H9 (cell line): ENCODE measurements at regions not wholly inside any gene's neighbourhood (a gene's known extent, or its start where the extent isn't known, plus 50 kb on each side); places are given as distances from the start of the nearest gene placed in this dataset.

Experiments
- DNase-seq: peaks from one replicate; pipeline ENCODE4 v3.0.0-alpha.2; 2017
- H2AFZ ChIP-seq: one replicate; pipeline ENCODE4 v1.6.1; 2013; ENCODE audit warnings: mild to moderate bottlenecking, low read length, control low read depth, moderate library complexity
- H2AK5ac ChIP-seq: 2 replicates; pipeline ENCODE4 v1.6.1; 2013; ENCODE audit warnings: low read length, control low read depth, mixed read lengths; ENCODE audit not compliant: insufficient read length
- H2BK120ac ChIP-seq: one replicate; pipeline ENCODE4 v1.6.1; 2013; ENCODE audit warnings: low read depth, mild to moderate bottlenecking, low read length, control low read depth, inconsistent platforms; ENCODE audit not compliant: poor library complexity, severe bottlenecking
- H2BK12ac ChIP-seq: 2 replicates; pipeline ENCODE4 v1.6.1; 2013; ENCODE audit warnings: low read length, control low read depth, mixed read lengths, low read depth; ENCODE audit not compliant: insufficient read length
- H2BK15ac ChIP-seq: 2 replicates; pipeline ENCODE4 v1.6.1; 2013; ENCODE audit warnings: low read depth, low read length, control low read depth
- H2BK20ac ChIP-seq: one replicate; pipeline ENCODE4 v1.6.1; 2013; ENCODE audit warnings: low read depth, mild to moderate bottlenecking, low read length, control low read depth, inconsistent platforms; ENCODE audit not compliant: poor library complexity, severe bottlenecking
- H2BK5ac ChIP-seq: 2 replicates; pipeline ENCODE4 v1.6.1; 2013; ENCODE audit warnings: low read length, control low read depth, mixed read lengths; ENCODE audit not compliant: insufficient read length
- H3K14ac ChIP-seq: 2 replicates; pipeline ENCODE4 v1.6.1; 2013; ENCODE audit warnings: low read length, control low read depth; ENCODE audit not compliant: insufficient read depth
- H3K18ac ChIP-seq: 2 replicates; pipeline ENCODE4 v1.6.1; 2013; ENCODE audit warnings: low read depth, mild to moderate bottlenecking, mixed read lengths, low read length, control low read depth; ENCODE audit not compliant: insufficient read length
- H3K23ac ChIP-seq: 2 replicates; pipeline ENCODE4 v1.6.1; 2013; ENCODE audit warnings: low read length, control low read depth, mixed read lengths, low read depth; ENCODE audit not compliant: insufficient read length
- H3K23me2 ChIP-seq: 2 replicates; pipeline ENCODE4 v1.6.1; 2013; ENCODE audit warnings: low read depth, mild to moderate bottlenecking, mixed read lengths, low read length, control low read depth; ENCODE audit not compliant: insufficient read length, poor library complexity, severe bottlenecking
- H3K27ac ChIP-seq: 2 replicates; pipeline ENCODE4 v1.5.1; 2013; ENCODE audit warnings: low read length, control low read depth, mixed read lengths, low read depth; ENCODE audit not compliant: insufficient read length
- H3K27me3 ChIP-seq: 2 replicates; pipeline ENCODE4 v1.6.1; 2013; ENCODE audit warnings: low read length, control low read depth, inconsistent platforms; ENCODE audit not compliant: insufficient read depth
- H3K4ac ChIP-seq: 2 replicates; pipeline ENCODE4 v1.6.1; 2013; ENCODE audit warnings: low read depth, mild to moderate bottlenecking, control low read depth, inconsistent platforms, low read length, moderate library complexity
- H3K4me1 ChIP-seq: 2 replicates; pipeline ENCODE4 v1.6.1; 2013; ENCODE audit warnings: low read length, control low read depth, inconsistent platforms; ENCODE audit not compliant: insufficient read depth
- H3K4me2 ChIP-seq: 2 replicates; pipeline ENCODE4 v1.6.1; 2013; ENCODE audit warnings: low read length, control low read depth, mixed read lengths; ENCODE audit not compliant: insufficient read length, insufficient read depth
- H3K56ac ChIP-seq: 2 replicates; pipeline ENCODE4 v1.6.1; 2013; ENCODE audit warnings: low read depth, mild to moderate bottlenecking, mixed read lengths, low read length, control low read depth; ENCODE audit not compliant: insufficient read length
- H3K79me1 ChIP-seq: 2 replicates; pipeline ENCODE4 v1.6.1; 2013; ENCODE audit warnings: low read depth, mild to moderate bottlenecking, moderate library complexity, low read length, control low read depth, inconsistent platforms; ENCODE audit not compliant: insufficient read depth, poor library complexity, severe bottlenecking
- H3K79me2 ChIP-seq: 2 replicates; pipeline ENCODE4 v1.6.1; 2013; ENCODE audit warnings: low read length, control low read depth, inconsistent platforms; ENCODE audit not compliant: insufficient read depth
- H3K9ac ChIP-seq: 2 replicates; pipeline ENCODE4 v1.6.1; 2013; ENCODE audit warnings: low read length, control low read depth, mixed read lengths; ENCODE audit not compliant: insufficient read length; ENCODE audit errors: extremely low read depth
- H3K9me3 ChIP-seq: one replicate; pipeline ENCODE4 v1.6.1; 2013; ENCODE audit warnings: low read depth, low read length, inconsistent platforms; ENCODE audit not compliant: control insufficient read depth
- H3T11ph ChIP-seq: one replicate; pipeline ENCODE4 v1.6.1; 2013; ENCODE audit warnings: mild to moderate bottlenecking, low read length, control low read depth, inconsistent platforms
- H4K20me1 ChIP-seq: one replicate; pipeline ENCODE4 v1.6.1; 2013; ENCODE audit not compliant: control insufficient read depth, insufficient read length, insufficient read depth
- H4K5ac ChIP-seq: 2 replicates; pipeline ENCODE4 v1.6.1; 2013; ENCODE audit warnings: low read depth, mild to moderate bottlenecking, mixed read lengths, low read length, control low read depth; ENCODE audit not compliant: insufficient read length
- H4K8ac ChIP-seq: replicated peaks from 2 replicates; pipeline ENCODE4 v1.6.1; 2013; ENCODE audit warnings: low read length, control low read depth, mixed read lengths, low read depth; ENCODE audit not compliant: insufficient read length
- H4K91ac ChIP-seq: 2 replicates; pipeline ENCODE4 v1.6.1; 2013; ENCODE audit warnings: low read depth, mild to moderate bottlenecking, moderate library complexity, mixed read lengths, low read length, control low read depth; ENCODE audit not compliant: insufficient read length
- H3K27ac Mint-ChIP-seq, 3 experiments: 2 replicates in 2 of 3; 3 replicates in 1 of 3; pipeline ENCODE4 v1.8.0; 2020 to 2021; ENCODE audit warnings: mixed read lengths in 3 of 3, mild to moderate bottlenecking in 1 of 3, moderate library complexity in 1 of 3
- H3K27me3 Mint-ChIP-seq: 2 replicates; pipeline ENCODE4 v1.8.0; 2021; ENCODE audit warnings: low read depth, mild to moderate bottlenecking, moderate library complexity, mixed read lengths
- H3K36me3 Mint-ChIP-seq, 3 experiments: 2 replicates in 2 of 3; 3 replicates in 1 of 3; pipeline ENCODE4 v1.8.0; 2020 to 2021; ENCODE audit warnings: low read depth in 3 of 3, mixed read lengths in 3 of 3; ENCODE audit not compliant: insufficient read depth in 1 of 3
- H3K4me1 Mint-ChIP-seq, 2 experiments: 2 replicates each; pipeline ENCODE4 v1.8.0; 2020; ENCODE audit warnings: mixed read lengths in 2 of 2
- H3K4me3 Mint-ChIP-seq, 2 experiments: 2 replicates in 1 of 2; 3 replicates in 1 of 2; pipeline ENCODE4 v1.8.0; 2020 to 2021; ENCODE audit warnings: mild to moderate bottlenecking in 2 of 2, mixed read lengths in 2 of 2, moderate library complexity in 1 of 2
- H3K9me3 Mint-ChIP-seq, 2 experiments: 2 replicates in 1 of 2; 3 replicates in 1 of 2; pipeline ENCODE4 v1.8.0; 2020; ENCODE audit warnings: mild to moderate bottlenecking in 2 of 2, mixed read lengths in 2 of 2, moderate library complexity in 1 of 2
- CTCF ChIP-seq: fragments of 200-600 bp; sonication (generic); conservative IDR thresholded peaks from 3 replicates; pipeline ENCODE4 v1.8.0; 2021; ENCODE audit warnings: antibody characterized with exemption, mild to moderate bottlenecking
- WGBS: extraction: QIAGEN DNeasy Blood & Tissue Kit; methylation state at CpG from one replicate; pipeline ENCODE4 v1.1.7; 2013; ENCODE audit warnings: missing lambda C conversion rate, low lambda C conversion rate, mixed read lengths; ENCODE audit not compliant: insufficient read length; ENCODE audit errors: extremely low coverage; 5-methylcytosine and 5-hydroxymethylcytosine counted together

DNA sequence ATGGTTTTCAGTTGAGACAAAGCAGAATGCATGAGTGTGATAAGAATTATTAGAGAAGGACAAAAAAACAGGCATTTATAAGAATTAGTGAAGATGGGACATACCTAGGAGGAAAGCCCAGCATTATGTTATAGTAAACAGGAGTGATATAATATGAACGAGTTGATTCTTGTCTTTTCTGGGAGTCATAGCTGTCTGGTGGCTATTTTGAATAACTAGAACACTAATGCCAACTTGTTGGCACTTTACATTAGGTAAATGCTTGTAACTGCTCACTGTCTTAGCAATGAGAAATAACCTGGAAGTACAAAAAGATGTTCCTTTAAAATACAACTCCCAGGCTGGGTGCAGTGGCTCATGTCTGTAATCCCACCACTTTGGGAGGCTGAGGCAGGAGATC is 540.8 kb upstream of the SPHKAP start:
- no peak overlapping the region for H3K4me3 Mint-ChIP-seq
- no peaks in the 10 kb centered on the region for H3K36me3 Mint-ChIP-seq
- Histone ChIP-seq H4K8ac (no peak overlapping the region), H3K27ac (no peak overlapping the region), H2BK120ac (no peak overlapping the region), H3T11ph (no peak overlapping the region), H2AFZ (no peak overlapping the region), H3K23me2 (no peaks in the 10 kb centered on the region), H3K27me3 (no peaks in the 10 kb centered on the region), H4K91ac (no peak overlapping the region), H2BK12ac (no peak overlapping the region), H3K4me2 (no peak overlapping the region), H3K14ac (no peak overlapping the region), H3K4me1 (no peaks in the 10 kb centered on the region), H2BK5ac (no peak overlapping the region), H3K56ac (no peak overlapping the region), H4K20me1 (no peaks in the 10 kb centered on the region), H3K18ac (no peak overlapping the region), H2BK15ac (no peak overlapping the region), H3K4ac (no peak overlapping the region), H3K9ac (no peak overlapping the region), H3K79me2 (no peaks in the 10 kb centered on the region), H2AK5ac (no peak overlapping the region), H3K9me3 (no peaks in the 10 kb centered on the region), H3K23ac (no peak overlapping the region), H2BK20ac (no peak overlapping the region), H3K79me1 (no peaks in the 10 kb centered on the region), H4K5ac (no peak overlapping the region)
- H3K4me1 Mint-ChIP-seq = no peaks in the 10 kb centered on the region
- WGBS = no CpG with 5 or more reads among the region's 1 CpG
- no peaks in the 10 kb centered on the region for H3K27me3 Mint-ChIP-seq
- H3K27ac Mint-ChIP-seq = no peak overlapping the region
- H3K9me3 Mint-ChIP-seq = no peaks in the 10 kb centered on the region
- DNase-seq = no peak
- no peak for TF ChIP-seq CTCF
